ENCODE measurements at regions not wholly inside any gene's neighbourhood (a gene's known extent, or its start where the extent isn't known, plus 50 kb on each side); places are given as distances from the start of the nearest gene placed in this dataset.
A peak's percentile ranks its signal among the peaks of the same experiment; 100 is the strongest.

DNA sequence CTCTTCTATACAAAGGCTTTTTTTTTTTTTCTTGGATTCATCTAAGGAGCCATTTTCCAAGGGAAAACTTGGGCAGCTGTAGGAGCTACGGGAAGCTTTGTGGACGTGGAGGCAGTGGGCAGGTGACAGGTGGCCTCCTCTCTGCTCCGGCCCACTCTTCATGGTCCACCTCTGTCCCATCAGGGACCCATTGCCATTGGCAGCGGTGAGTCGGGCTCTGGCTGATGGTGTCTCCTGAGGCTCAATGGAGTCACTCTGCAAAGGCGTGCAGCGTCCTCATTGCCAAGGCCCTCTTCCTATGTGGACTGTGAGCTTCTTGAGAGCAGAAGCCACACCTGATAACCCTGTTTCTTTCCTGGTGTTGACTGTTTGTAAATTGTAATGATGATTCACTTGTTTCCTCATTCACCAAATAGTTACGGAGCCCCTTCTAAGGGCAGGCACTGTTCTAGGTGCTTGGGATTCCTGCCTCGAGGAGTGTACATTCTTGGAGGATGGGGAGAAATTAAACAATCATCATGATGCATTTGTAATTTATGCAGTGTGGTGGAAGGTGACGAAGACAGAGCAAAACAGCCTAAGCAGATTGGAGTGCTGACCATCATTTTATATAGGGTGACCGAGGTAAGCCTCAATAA is 240.3 kb upstream of the HS6ST1 start:
- Histone ChIP-seq H3K27ac (no peak overlapping the region), H3K36me3 (no peaks in the 10 kb centered on the region), H3K4me3 (no peak overlapping the region), H3K4me1 (peaks cover 3 to 14% (median 3%) of the 10 kb centered on the region in 3 donors), H3K27me3 (no peaks in the 10 kb centered on the region), H3K9me3 (no peaks in the 10 kb centered on the region)
- WGBS, 2 donors (ENCODE audit: low coverage in 1 of 2) = 89 to 97% methylated on average over 3 to 5 of the region's 11 CpGs
- no peak for TF ChIP-seq POLR2A (IDR thresholded peaks at IDR 0.05)
- TF ChIP-seq EP300 (IDR thresholded peaks at IDR 0.05) = no peak
- TF ChIP-seq, protein P1, sequence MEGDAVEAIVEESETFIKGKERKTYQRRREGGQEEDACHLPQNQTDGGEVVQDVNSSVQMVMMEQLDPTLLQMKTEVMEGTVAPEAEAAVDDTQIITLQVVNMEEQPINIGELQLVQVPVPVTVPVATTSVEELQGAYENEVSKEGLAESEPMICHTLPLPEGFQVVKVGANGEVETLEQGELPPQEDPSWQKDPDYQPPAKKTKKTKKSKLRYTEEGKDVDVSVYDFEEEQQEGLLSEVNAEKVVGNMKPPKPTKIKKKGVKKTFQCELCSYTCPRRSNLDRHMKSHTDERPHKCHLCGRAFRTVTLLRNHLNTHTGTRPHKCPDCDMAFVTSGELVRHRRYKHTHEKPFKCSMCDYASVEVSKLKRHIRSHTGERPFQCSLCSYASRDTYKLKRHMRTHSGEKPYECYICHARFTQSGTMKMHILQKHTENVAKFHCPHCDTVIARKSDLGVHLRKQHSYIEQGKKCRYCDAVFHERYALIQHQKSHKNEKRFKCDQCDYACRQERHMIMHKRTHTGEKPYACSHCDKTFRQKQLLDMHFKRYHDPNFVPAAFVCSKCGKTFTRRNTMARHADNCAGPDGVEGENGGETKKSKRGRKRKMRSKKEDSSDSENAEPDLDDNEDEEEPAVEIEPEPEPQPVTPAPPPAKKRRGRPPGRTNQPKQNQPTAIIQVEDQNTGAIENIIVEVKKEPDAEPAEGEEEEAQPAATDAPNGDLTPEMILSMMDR (IDR thresholded peaks at IDR 0.05) = no peak
- TF ChIP-seq POLR2AphosphoS5 (IDR thresholded peaks at IDR 0.05) = no peak
- no peak for ATAC-seq

DNA sequence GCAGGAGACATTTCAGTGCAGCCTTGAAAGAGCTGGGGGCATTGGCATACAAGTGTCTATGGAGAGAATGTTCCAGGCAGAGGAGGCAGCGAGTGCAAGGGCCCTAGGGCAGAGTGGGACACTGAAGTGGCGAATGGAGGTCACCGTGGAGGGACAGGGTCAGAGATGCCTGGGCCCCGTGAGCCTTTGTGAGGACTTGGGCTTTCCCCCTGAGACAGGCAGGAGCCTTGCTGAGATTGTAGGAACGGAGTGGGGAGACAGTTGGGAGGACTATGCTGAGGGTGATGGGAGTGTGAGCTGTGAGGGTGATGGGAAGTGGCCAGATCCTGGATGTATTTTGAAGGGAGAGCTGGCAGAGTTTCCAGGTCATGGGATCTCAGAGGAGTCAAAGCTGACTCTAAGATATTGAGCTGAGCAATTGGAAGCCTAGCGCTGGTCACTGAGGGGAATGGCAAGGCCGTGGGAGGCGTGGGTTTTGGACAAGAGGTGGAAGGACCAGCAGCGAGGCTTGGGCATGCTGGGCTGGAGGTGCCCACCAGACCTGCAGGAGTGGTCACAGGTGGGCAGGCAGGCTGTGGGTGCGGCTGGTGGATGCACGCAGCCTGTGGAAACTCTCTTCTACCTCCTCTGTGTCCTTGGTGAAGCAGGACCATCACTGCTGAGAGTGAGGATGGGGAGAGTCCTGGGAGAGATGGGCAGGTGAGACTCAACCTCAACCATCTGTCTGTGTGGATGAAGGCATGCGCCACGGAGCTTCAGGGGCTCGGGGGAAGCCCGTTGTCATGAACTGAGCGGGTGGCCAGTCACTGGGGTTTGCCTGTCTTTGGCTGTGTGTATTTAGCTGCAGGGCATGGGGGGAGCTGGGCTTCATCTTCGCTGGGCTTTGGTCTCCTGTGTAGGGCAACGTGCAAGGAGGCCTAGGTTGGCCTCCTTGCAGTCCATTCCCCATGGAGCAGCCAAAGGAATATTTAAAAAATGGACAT is 241.2 kb upstream of the HS6ST1 start:
- Histone ChIP-seq H3K9me3 (no peaks in the 10 kb centered on the region), H3K27ac (no peak overlapping the region), H3K4me1 (peaks cover 3 to 15% (median 3%) of the 10 kb centered on the region in 3 donors), H3K36me3 (no peaks in the 10 kb centered on the region), H3K27me3 (no peaks in the 10 kb centered on the region), H3K4me3 (no peak overlapping the region)
- 84 to 92% methylated on average over 8 to 9 of the region's 18 CpGs for WGBS, 2 donors (ENCODE audit: low coverage in 1 of 2)
- TF ChIP-seq POLR2A (IDR thresholded peaks at IDR 0.05) = no peak
- TF ChIP-seq EP300 (IDR thresholded peaks at IDR 0.05) = no peak
- TF ChIP-seq POLR2AphosphoS5 (IDR thresholded peaks at IDR 0.05) = no peak
- TF ChIP-seq, protein P1 (IDR thresholded peaks at IDR 0.05) = no peak
- ATAC-seq = no peak

DNA sequence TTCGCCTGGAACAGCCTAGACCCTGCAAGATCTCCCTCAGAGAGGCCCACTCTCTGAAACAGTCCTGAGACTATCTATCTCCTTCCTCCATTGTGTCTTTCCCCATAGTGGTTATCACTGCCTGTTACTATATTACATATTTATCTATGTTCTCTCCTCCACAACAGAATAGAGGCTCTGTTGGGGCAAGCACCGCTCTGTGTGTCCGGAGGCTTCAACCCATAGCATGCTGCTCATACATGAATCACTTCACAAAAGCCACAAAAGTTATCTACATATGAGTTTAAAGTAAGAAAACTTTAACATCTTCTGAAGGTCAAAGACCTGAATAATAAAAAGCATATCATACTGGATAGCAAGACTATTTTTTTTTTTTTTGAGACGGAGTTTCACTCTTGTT is 242.1 kb upstream of the HS6ST1 start:
- H3K4me1 ChIP-seq = peaks cover 3 to 15% (median 3%) of the 10 kb centered on the region in 3 donors
- no peaks in the 10 kb centered on the region for H3K36me3 ChIP-seq
- H3K27ac ChIP-seq = no peak overlapping the region
- 84 to 93% methylated on average over 3 of the region's 4 CpGs for WGBS, 2 donors (ENCODE audit: low coverage in 1 of 2)
- H3K27me3 ChIP-seq = no peaks in the 10 kb centered on the region
- TF ChIP-seq, protein P1 (IDR thresholded peaks at IDR 0.05) = no peak
- H3K9me3 ChIP-seq = no peaks in the 10 kb centered on the region
- no peak for ATAC-seq
- H3K4me3 ChIP-seq = no peak overlapping the region

DNA sequence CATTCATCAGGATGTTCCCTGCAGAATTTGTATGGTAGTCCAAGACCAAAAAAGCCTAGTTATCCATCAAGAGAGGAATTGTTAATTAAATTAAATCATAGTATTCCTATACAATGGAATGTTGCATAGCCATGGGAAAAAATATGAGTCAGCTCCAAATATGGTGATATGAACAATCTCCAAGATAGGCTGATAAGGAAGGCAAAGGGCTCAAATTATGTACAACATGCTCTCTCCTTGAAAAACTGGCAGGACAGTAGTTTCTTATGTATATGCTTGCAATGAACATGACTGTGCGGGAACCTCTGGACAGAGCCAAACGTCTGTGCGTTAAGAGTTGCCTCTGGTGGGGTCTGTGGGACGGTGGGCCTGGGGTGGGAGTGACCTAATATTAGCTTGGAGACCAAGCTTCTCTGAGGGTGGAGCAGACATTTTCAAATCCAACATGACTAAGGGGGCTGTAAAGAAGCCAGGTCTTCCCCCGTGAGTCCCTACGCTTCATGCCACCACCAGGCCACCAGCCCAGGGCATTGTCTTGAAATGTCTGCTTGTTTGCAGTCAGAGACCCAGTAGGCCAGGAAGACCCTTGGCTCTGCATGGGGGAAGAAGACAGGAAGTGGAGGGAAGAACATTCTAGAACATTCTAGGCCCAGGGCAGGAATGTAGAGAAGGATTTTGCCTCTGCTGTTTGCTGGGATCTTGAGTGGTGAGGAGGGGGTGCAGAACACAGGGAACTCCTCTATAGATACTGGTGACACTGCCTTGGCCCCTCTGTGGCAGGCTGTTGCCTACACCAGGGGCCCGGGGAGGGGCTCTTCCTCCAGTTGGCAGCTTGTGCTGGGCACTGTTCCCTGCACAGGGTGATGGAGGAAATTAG is 244.0 kb upstream of the HS6ST1 start:
- WGBS, 2 donors (ENCODE audit: low coverage in 1 of 2) = 66 to 69% methylated on average over 3 to 4 of the region's 7 CpGs
- Histone ChIP-seq H3K4me1 (peaks cover 3 to 15% (median 3%) of the 10 kb centered on the region in 3 donors), H3K4me3 (no peak overlapping the region), H3K27ac (peak overlapping the region in 1 of 4 donors; percentile 61), H3K36me3 (no peaks in the 10 kb centered on the region), H3K27me3 (no peaks in the 10 kb centered on the region), H3K9me3 (no peaks in the 10 kb centered on the region)
- TF ChIP-seq POLR2AphosphoS5 (IDR thresholded peaks at IDR 0.05) = no peak
- TF ChIP-seq, protein P1 (IDR thresholded peaks at IDR 0.05) = no peak
- no peak for TF ChIP-seq POLR2A (IDR thresholded peaks at IDR 0.05)
- TF ChIP-seq EP300 (IDR thresholded peaks at IDR 0.05) = no peak
- no peak for ATAC-seq

Measured in gastroesophageal sphincter (tissue), 4 donors.